HUDEP-2 (cell line): ENCODE measurements at regions not wholly inside any gene's neighbourhood (a gene's known extent, or its start where the extent isn't known, plus 50 kb on each side); places are given as distances from the start of the nearest gene placed in this dataset.

Source experiments
- DNase-seq, 76 experiments: peaks; one replicate each; lab custom pipeline; 2025; ENCODE audit not compliant: unreplicated experiment in 76 of 76; lab: John Stamatoyannopoulos, UW

DNA sequence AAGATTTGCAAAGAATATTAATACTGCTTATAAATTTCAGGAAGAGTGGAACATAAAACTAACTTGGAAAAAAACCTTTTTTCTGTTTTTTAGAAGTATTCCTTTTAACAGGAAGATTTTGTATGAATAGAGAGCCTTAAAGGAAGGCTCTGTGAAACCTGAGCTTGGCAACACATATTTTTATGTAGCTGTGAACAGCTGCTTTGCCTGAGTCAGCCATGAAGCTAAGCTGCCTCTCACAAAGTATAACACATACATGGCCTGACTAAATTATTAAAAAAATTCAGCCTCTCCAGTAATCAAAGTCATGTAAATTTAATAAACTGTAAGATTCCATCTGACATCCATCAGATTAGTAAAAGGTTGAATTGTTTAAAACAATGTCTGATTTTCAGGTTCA, 547.5 kb downstream of the ELAVL2 start:
- DNase-seq = no peak

DNA sequence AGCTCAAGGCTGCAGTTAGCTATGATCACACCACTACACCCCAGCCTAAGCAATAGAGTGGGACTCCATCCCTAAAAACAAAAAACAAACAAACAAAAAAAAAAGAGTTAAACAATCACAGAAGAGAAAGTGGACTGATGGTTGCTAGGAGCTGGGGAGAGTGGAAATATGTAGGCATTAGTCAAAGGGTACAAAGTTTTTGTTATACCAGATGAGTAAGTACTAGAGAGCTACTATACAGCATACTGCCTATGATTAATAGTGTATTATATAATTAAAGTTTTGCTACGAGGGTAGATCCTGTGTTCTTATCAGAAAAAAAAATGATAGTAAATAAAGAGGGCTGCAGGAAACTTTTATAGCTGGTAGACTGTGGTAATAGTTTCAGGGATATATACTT, 538.6 kb downstream of the ELAVL2 start:
- no peak for DNase-seq

DNA sequence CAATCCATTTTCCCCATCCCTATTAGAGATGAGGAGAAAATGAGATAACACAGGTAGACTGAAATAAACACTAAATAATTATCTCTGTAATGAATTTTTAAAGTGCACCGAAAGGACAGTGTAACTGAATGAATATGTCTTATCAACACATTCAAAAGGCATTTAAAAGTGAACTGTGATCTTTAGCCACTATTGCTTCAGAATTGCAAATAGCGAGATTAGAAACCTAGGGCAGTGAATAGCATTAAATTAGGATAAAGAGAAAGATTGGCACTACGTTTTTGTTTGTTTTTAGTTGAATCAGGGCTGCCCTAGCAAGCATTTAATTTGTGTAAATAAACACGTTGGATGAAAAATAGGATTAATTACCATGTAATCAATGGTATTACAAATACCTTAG, 537.5 kb downstream of the ELAVL2 start:
- no peak for DNase-seq

GRCh38 chr9:23290973-23291372, 535.1 kb downstream of the ELAVL2 start:
- no peak for DNase-seq

DNA sequence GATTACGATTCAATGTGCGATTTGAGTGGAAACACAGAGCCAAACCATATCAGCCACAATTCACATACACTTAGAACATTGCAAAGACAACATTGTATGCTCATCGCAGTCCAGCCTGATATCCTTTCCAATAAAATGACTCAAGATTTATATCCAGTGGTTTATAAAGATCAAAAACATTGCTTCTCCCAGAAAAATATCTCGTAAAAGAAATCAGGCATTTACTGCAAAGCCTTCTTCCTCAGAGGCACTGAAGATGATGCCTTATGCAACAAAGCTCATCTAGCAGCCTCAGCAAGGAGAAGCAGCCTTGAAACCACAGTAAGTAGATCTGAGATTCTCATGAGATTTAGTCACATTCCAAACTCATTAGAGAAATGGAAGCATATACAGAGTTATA, 523.8 kb downstream of the ELAVL2 start:
- DNase-seq = no peak

DNA sequence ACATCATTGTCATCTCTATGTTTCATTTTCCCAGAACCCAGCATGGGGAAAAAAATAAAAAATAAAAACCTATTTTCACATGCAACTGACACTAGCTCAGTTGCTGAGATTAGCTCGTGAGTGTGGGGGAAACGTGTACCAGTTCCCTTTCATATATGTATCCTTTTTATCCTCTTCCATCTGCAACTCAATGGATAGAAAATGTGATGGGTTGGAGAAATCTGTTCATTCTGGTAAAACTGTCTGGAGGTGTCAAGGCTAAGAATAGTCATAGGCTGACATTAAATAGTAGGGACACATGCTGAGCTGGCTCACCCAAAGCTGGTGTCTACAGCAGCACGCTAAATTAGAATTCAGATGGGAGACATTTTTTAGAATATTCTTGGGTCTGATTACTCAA, 519.3 kb downstream of the ELAVL2 start:
- no peak for DNase-seq

DNA sequence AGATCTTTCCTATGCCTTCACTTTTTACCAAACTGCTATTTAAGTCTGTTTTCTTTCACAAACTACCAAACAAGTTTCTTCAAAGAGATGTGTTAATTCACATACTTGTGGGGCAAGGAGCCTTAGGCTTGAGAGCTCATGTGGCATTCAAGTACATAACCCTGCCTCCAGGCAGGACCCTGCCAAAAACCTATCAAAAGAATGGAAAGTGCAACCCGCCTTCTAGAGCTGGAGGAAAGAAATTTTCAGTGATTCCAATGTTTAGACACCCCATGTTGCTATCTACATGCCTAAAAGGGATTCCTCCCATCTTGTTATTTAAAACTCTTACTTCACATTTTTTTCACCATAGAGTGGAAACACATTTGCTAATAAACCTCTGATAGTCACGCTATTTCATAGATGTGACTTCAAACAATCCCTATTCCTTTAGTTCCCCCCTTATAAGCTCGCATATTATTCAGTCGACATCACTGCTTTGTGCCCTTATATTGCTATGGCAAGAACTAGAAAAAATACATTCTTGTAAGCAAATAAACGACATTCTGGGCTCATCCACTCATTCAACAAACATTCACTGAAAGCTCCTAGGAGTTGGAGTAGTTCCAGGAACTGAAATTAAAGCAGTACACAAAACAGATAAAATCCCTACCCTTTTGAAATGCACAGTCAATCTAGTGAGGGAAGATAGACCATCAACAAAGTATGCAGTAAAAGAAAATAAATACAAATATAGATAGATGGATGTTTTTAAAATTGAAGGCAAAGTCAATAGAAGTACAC, 518.1 kb downstream of the ELAVL2 start:
- no peak for DNase-seq

DNA sequence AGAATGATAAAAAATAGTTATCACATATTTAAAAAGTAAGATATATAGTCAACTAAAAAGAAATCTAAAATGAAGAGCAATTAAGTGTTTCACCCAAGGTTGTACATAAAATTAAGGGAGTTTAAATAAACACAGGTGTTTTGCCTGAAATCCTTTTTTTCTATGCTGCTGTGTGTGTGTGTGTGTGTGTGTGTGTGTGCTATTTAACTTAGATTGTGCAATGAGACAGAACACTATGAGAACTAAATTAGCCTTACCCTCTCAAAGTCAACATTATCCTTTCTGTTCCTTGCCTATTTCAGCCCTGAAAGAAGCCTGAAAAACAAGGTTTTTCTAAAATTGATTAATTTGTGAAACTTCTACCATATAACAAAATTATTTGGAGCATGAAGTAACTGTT, 516.2 kb downstream of the ELAVL2 start:
- no peak for DNase-seq

DNA sequence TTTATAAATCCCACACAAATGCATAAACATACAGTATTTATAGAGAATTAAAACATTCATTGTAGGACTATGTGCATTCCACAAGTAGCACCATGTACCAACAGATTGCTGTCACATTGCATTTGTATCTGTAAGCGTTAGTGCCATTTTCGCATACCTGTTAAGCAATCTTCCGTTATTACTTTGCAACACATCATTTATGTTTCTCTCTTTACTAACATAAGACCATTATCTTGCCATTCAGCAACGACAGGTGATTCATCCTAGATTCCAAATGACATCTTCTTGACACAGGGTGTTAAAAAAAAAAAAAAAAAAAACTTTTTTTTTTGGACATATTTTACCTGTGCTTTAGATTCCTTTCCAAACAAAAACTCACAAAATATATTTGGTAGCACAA, 511.8 kb downstream of the ELAVL2 start:
- DNase-seq = no peak

DNA sequence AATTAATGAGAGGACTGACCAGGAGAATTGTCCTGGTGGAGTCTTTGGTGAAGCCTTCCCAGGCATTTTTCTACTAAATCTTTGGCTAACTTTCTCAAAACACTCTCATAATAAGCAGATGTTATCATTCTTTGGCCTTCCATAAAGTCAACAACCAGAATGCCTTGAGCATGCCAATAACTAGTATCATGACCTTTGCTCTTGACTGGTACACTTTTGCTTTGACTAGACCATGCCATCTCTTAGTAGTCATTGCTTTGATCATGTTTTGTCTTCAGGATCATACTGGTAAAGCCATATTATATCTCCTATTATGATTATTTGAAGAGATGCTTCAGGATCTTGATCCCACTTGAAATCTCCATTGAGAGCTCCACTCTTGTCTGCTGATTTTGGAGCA, 506.9 kb downstream of the ELAVL2 start:
- no peak for DNase-seq

DNA sequence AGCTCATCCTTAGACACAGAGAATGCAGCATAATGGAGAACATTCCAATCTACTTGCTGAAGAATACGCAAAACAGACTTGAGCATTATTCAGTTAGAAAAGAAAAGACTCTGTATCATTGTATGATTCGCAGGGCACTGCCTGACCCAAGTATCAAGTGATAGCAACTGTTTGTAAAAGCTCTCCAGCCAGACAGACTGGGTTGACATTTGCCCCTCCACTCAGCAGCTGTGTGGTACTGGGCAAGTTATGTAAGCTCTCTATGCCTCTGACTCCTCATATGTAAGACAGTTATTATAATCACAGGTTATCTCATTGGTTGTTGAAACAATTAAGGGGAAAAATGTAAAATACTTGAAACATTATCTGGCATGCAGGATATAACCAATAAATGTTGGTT, 505.0 kb downstream of the ELAVL2 start:
- no peak for DNase-seq

DNA sequence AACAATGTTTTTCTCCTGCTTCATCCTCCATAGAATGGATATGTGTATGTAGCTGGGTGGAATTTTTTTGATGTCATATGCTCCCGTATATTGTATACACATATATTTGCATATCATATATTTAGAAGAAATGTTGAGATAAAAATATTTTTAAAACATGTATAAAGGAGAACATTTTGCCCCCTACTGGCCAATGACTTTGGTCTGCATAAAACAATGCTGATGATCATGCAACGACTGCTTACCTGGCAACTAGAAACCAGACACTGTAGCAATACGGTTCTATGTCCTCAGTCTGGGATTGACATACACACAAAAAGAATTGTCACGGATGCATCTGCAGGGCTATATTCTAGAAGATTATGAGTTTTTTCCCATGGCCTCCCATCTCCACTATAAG, 503.6 kb downstream of the ELAVL2 start:
- no peak for DNase-seq

DNA sequence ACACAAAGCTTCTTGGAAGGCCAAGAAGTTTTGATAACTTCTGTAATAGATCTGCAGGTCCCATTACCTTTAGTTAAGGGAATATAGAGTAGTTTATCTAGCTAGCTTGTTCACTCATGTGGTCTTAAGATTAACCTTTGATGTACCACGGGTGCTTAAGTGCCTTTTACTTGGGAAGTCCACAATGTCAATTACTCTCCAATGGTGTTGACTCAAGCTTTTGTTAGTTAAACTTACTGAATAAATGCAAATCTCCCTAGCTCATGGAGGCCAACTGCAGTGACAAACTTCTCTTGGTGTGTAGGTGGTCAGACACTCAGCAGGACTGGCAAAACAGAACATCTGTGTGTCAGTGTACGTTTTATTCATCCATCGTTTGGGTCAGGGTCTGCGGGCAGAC, 501.5 kb downstream of the ELAVL2 start:
- no peak for DNase-seq

- DNase-seq = no peak
These were observed 499.4 kb downstream of the ELAVL2 start for GRCh38 chr9:23326597-23326996.

DNA sequence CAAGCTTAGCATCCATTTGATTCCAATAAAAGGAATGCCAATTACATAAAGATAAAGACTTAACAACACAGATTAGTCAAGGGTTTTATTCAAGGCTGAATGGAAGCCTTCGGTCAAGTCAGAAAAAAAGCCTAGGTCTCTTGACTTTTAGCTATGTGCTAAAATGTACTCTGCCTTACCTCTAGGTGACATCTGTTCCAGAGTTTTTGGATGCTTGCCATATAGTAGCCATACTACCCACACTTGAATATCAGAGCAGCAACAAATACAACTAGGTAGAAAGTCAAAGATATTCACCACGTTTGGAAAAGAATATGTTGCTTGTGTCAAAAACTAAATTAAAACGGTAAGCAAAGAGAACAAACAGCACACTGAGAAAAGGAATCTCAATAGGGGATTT, 484.7 kb downstream of the ELAVL2 start:
- DNase-seq = no peak

DNA sequence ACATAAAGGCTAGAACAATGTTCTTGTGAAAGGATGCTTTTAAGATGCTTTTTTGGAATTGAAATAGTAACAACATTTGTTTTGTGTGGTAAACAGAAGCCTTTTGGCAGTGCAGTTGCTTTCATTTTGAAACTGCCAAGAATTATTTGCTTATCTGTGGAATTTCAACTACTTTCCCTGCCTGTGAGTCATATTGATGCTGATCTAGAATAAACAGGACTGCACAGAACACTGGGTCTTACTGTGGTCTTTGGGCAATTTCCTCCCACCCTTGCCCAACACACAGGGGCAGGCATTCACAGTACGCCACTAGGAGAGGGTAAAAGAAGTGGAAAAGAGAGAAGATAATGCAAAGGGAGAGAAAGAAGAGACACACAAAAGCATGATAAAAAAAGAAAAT, 483.7 kb downstream of the ELAVL2 start:
- no peak for DNase-seq

- no peak for DNase-seq
These were observed 482.8 kb downstream of the ELAVL2 start for GRCh38 chr9:23343226-23343625.

- DNase-seq = no peak
These were observed 464.9 kb downstream of the ELAVL2 start for GRCh38 chr9:23361096-23361495.

DNA sequence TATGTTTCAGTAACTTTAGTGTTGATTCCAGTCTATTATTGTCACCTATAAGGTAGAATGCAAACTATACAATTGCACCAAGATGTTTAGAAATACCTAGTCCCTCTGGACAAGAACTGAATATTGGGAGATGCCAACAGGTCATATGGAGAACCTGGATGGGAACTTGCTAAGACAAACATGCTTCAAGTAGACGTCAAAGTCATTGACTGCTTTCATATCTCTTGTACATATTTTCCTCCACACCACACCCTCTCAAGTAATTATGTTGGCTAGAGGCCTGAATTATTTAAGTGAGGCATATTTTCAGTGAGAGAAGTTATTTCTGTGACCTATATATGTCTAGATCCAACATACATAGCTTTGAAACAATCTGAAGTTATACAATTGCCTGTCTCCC, 453.3 kb downstream of the ELAVL2 start:
- DNase-seq = no peak

GRCh38 chr9:23375511-23375910, 450.5 kb downstream of the ELAVL2 start:
- DNase-seq = no peak

- DNase-seq = no peak
These were observed 446.2 kb downstream of the ELAVL2 start for GRCh38 chr9:23379842-23380241.

- no peak for DNase-seq
These were observed 445.2 kb downstream of the ELAVL2 start for GRCh38 chr9:23380821-23381220.

- DNase-seq = no peak
These were observed 443.6 kb downstream of the ELAVL2 start for GRCh38 chr9:23382418-23382817.
